DMS114 treated with DMSO at 0.1 percent for 48 hours (cell line): ENCODE measurements at regions not wholly inside any gene's neighbourhood (a gene's known extent, or its start where the extent isn't known, plus 50 kb on each side); places are given as distances from the start of the nearest gene placed in this dataset.
"Not testable (repeated sequence)": the region's sequence is repeated elsewhere in the genome, so short reads cannot be mapped to it uniquely, and the experiment has no call there.

Experiments used
- DNase-seq: peaks from one replicate; lab custom pipeline; 2025; ENCODE audit not compliant: unreplicated experiment; lab: John Stamatoyannopoulos, UW

GRCh38 chr5:18754201-18754600, 1119.9 kb downstream of the TAF11L14 start:
- DNase-seq = no peak

- DNase-seq = no peak
These were observed 1127.5 kb downstream of the TAF11L14 start for GRCh38 chr5:18761801-18762200.

GRCh38 chr5:18764161-18764560, 1129.9 kb downstream of the TAF11L14 start:
- no peak for DNase-seq

- DNase-seq = no peak
These were observed 1131.0 kb downstream of the TAF11L14 start for GRCh38 chr5:18765304-18765703.

GRCh38 chr5:18771097-18771610, 1136.9 kb downstream of the TAF11L14 start:
- no peak for DNase-seq

- DNase-seq = no peak
These were observed 1138.2 kb downstream of the TAF11L14 start for GRCh38 chr5:18772475-18772874.

GRCh38 chr5:18778225-18778624, 1144.0 kb downstream of the TAF11L14 start:
- no peak for DNase-seq

- DNase-seq = no peak
These were observed 1155.1 kb downstream of the TAF11L14 start for GRCh38 chr5:18789218-18789998.

GRCh38 chr5:18792145-18792544, 1157.9 kb downstream of the TAF11L14 start:
- no peak for DNase-seq

- DNase-seq = no peak
These were observed 1163.0 kb downstream of the TAF11L14 start for GRCh38 chr5:18797222-18797621.

GRCh38 chr5:18798058-18798457, 1163.8 kb downstream of the TAF11L14 start:
- no peak for DNase-seq

GRCh38 chr5:18799482-18800128, 1165.3 kb downstream of the TAF11L14 start:
- no peak for DNase-seq

GRCh38 chr5:18800293-18801025, 1166.2 kb downstream of the TAF11L14 start:
- no peak for DNase-seq

- DNase-seq = not testable (repeated sequence)
These were observed 1167.2 kb downstream of the TAF11L14 start for GRCh38 chr5:18801413-18801812.

GRCh38 chr5:18802336-18802735, 1168.1 kb downstream of the TAF11L14 start:
- no peak for DNase-seq

GRCh38 chr5:18805376-18805775, 1171.1 kb downstream of the TAF11L14 start:
- no peak for DNase-seq

- no peak for DNase-seq
These were observed 1173.2 kb downstream of the TAF11L14 start for GRCh38 chr5:18807256-18808149.

- DNase-seq = no peak
These were observed 1176.3 kb downstream of the CDH18 start for GRCh38 chr5:18811661-18812060.

GRCh38 chr5:18828351-18828750, 1159.6 kb downstream of the CDH18 start:
- DNase-seq = no peak

GRCh38 chr5:18829539-18829938, 1158.5 kb downstream of the CDH18 start:
- no peak for DNase-seq

- no peak for DNase-seq
These were observed 1137.8 kb downstream of the CDH18 start for GRCh38 chr5:18850216-18850615.
